SK-N-SH treated with all-trans-retinoic acid at 6 μM for 48 hours (cell line): ENCODE measurements at regions not wholly inside any gene's neighbourhood (a gene's known extent, or its start where the extent isn't known, plus 50 kb on each side); places are given as distances from the start of the nearest gene placed in this dataset.

Source experiments
- ZFP3 ChIP-seq: fragments of 250-450 bp; sonication (Bioruptor Pico); IDR thresholded peaks from 2 replicates; pipeline ENCODE4 v1.5.0; 2020; ENCODE audit warnings: mild to moderate bottlenecking, moderate library complexity
- ZNF8 ChIP-seq: fragments of 450-650 bp; formaldehyde crosslinking; IDR thresholded peaks from 2 replicates; pipeline ENCODE4 v1.5.0; 2020; ENCODE audit warnings: mild to moderate bottlenecking, moderate library complexity

GRCh38 chr1:103960045-103960444 lies 210.3 kb downstream of the AMY1C start:
- TF ChIP-seq ZFP3 (CRISPR knock-in tag), result no peak
- TF ChIP-seq ZNF8 (CRISPR knock-in tag), result no peak
